GM23248 (cell line): ENCODE measurements at regions not wholly inside any gene's neighbourhood (a gene's known extent, or its start where the extent isn't known, plus 50 kb on each side); places are given as distances from the start of the nearest gene placed in this dataset.
A peak's percentile ranks its signal among the peaks of the same experiment; 100 is the strongest.

Experiments used
- DNase-seq: peaks from one replicate; pipeline ENCODE4 v3.0.0-alpha.2; 2015
- H2AFZ ChIP-seq: fragments of 200-600 bp; sonication (generic); 2 replicates; pipeline ENCODE4 v1.6.1; 2016; ENCODE audit warnings: antibody characterized with exemption
- H3F3A ChIP-seq: fragments of 200-600 bp; sonication (generic); 2 replicates; pipeline ENCODE4 v1.6.1; 2016; ENCODE audit warnings: mild to moderate bottlenecking, antibody characterized with exemption, mixed run types; ENCODE audit not compliant: insufficient read depth
- H3K27ac ChIP-seq: fragments of 200-600 bp; sonication (generic); 2 replicates; pipeline ENCODE4 v1.5.1; 2016; ENCODE audit warnings: mild to moderate bottlenecking
- H3K27me3 ChIP-seq: fragments of 200-600 bp; sonication (generic); replicated peaks from 2 replicates; pipeline ENCODE4 v1.6.1; 2016; ENCODE audit warnings: mild to moderate bottlenecking; ENCODE audit not compliant: insufficient read depth
- H3K36me3 ChIP-seq: fragments of 200-600 bp; sonication (generic); 2 replicates; pipeline ENCODE4 v1.6.1; 2016; ENCODE audit warnings: low read depth, mild to moderate bottlenecking
- H3K4me1 ChIP-seq: fragments of 200-600 bp; sonication (generic); 2 replicates; pipeline ENCODE4 v1.6.1; 2016; ENCODE audit warnings: mild to moderate bottlenecking; ENCODE audit not compliant: insufficient read depth
- H3K4me2 ChIP-seq: fragments of 200-600 bp; sonication (generic); one replicate; pipeline ENCODE4 v1.6.1; 2016; ENCODE audit warnings: mild to moderate bottlenecking; ENCODE audit not compliant: unreplicated experiment
- H3K4me3 ChIP-seq: fragments of 200-600 bp; sonication (generic); 2 replicates; pipeline ENCODE4 v1.5.1; 2016; ENCODE audit warnings: mild to moderate bottlenecking
- H3K79me2 ChIP-seq: fragments of 200-600 bp; sonication (generic); 2 replicates; pipeline ENCODE4 v1.6.1; 2016; ENCODE audit warnings: mild to moderate bottlenecking; ENCODE audit not compliant: insufficient read depth
- H3K9ac ChIP-seq: fragments of 200-600 bp; sonication (generic); 2 replicates; pipeline ENCODE4 v1.6.1; 2016; ENCODE audit warnings: mild to moderate bottlenecking
- H3K9me2 ChIP-seq: fragments of 200-600 bp; sonication (generic); 2 replicates; pipeline ENCODE4 v1.6.1; 2016; ENCODE audit warnings: mixed run types, mild to moderate bottlenecking, moderate library complexity; ENCODE audit not compliant: insufficient read depth
- H3K9me3 ChIP-seq: fragments of 200-600 bp; sonication (generic); one replicate; pipeline ENCODE4 v1.6.1; 2017; ENCODE audit warnings: low read depth
- H4K20me1 ChIP-seq: fragments of 200-600 bp; sonication (generic); 2 replicates; pipeline ENCODE4 v1.6.0; 2016; ENCODE audit not compliant: insufficient read depth
- EZH2 ChIP-seq: fragments of 200-600 bp; sonication (generic); IDR thresholded peaks from 2 replicates; pipeline ENCODE4 v1.6.1; 2018; ENCODE audit warnings: antibody characterized with exemption, mild to moderate bottlenecking; ENCODE audit not compliant: insufficient read depth, poor library complexity, severe bottlenecking
- EZH2phosphoT487 ChIP-seq: fragments of 200-600 bp; sonication (generic); IDR thresholded peaks from 2 replicates; pipeline ENCODE4 v1.6.1; 2018; ENCODE audit warnings: antibody characterized with exemption, moderate library complexity, mild to moderate bottlenecking, low read depth; ENCODE audit not compliant: insufficient read depth
- WGBS, 2 experiments: methylation state at CpG; one replicate each; pipeline ENCODE4 v1.1.6; 2015 to 2017; ENCODE audit warnings: low lambda C conversion rate in 2 of 2, low coverage in 1 of 2; ENCODE audit errors: missing lambda C conversion rate in 2 of 2; 5-methylcytosine and 5-hydroxymethylcytosine counted together
- in situ Hi-C: fragments of 300-500 bp; cut with MboI; formaldehyde crosslinking; loops from 2 replicates; pipeline ENCODE4 v1.15.0; 2020

DNA sequence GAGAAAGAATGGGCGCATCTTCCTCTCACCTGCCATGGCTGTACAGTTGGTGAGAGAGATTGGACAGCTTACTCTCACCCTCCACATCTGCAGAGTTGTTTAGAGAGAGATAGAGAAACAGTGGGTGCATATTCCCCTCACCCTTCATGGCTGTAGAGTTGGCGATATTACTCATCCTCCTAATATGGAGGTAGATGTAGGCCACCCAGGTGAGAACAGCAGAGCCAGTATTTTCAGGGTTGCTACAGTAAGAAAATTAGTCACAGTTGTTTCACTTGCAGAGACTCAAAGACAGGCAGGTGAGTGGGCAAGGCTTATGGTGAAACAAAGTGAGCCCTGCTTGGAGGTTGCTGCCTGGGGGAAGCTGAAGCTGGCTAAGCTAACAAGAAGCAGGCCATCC, 65.0 kb upstream of the PFKP start:
- H2AFZ ChIP-seq, result no peak overlapping the region
- H3K9ac ChIP-seq, result no peak overlapping the region
- no peaks in the 10 kb centered on the region for H3K9me3 ChIP-seq
- H3K36me3 ChIP-seq, result no peaks in the 10 kb centered on the region
- no peak overlapping the region for H3K4me2 ChIP-seq
- peaks cover 11% of the 10 kb centered on the region for H3K27me3 ChIP-seq
- 56 to 66% methylated on average over 2 of the region's 2 CpGs for WGBS, 2 experiments
- H4K20me1 ChIP-seq, result no peaks in the 10 kb centered on the region
- no peaks in the 10 kb centered on the region for H3K4me1 ChIP-seq
- TF ChIP-seq EZH2, result no peak
- no peak for TF ChIP-seq EZH2phosphoT487
- H3K27ac ChIP-seq, result no peak overlapping the region
- H3F3A ChIP-seq, result no peaks in the 10 kb centered on the region
- H3K4me3 ChIP-seq, result no peak overlapping the region
- no peaks in the 10 kb centered on the region for H3K79me2 ChIP-seq
- no peaks in the 10 kb centered on the region for H3K9me2 ChIP-seq
- in situ Hi-C loops, result no loop called here
- DNase-seq, result no peak

- no peak for DNase-seq
- no peak overlapping the region for H3K4me2 ChIP-seq
- no peaks in the 10 kb centered on the region for H3K9me2 ChIP-seq
- no peak overlapping the region for H2AFZ ChIP-seq
- H3K9me3 ChIP-seq, result no peaks in the 10 kb centered on the region
- no peak overlapping the region for H3K27ac ChIP-seq
- H3K4me3 ChIP-seq, result no peak overlapping the region
- H3K27me3 ChIP-seq, result peaks cover 5% of the 10 kb centered on the region
- no peaks in the 10 kb centered on the region for H3F3A ChIP-seq
- no peaks in the 10 kb centered on the region for H3K36me3 ChIP-seq
- no peaks in the 10 kb centered on the region for H3K4me1 ChIP-seq
- TF ChIP-seq EZH2 (no peak), EZH2phosphoT487 (no peak)
- H3K79me2 ChIP-seq, result no peaks in the 10 kb centered on the region
- 2 to 3% methylated on average over 2 of the region's 2 CpGs for WGBS, 2 experiments
- in situ Hi-C loops, result no loop called here
- H4K20me1 ChIP-seq, result no peaks in the 10 kb centered on the region
- no peak overlapping the region for H3K9ac ChIP-seq
Measured at GRCh38 chr10:3000048-3000447, 67.3 kb upstream of the PFKP start.

DNA sequence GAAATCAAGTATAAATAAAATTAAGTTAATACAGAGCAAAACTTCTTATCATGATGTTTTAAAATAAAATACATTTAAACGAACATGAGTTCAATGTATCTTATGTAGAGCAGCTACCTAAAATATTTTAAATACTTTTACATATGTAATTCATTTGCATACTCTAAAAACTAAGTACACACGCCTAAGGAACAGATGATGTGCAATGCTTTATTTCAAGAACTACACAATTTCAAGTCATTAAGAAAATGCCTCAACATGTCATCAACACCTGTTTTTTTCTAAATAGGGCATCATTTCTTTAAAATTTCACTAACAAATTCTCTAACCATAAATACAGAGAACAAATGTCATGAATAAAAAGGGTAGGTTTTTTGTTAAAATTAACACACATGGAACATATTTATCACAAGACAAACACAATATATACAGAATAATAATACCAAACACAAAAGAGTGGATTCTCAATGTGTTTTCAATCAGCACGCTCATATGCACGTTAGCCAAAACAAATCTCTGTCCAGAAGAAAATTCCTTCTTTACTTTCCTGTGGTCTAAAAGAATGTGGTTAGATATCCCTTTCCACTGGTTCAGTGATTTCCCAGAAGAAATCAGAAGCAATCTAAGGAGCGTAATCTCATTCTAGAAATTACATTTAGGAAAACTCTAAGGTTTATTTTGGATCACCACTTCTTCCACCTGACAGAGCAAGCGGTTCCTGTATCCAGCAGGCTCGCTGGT, 73.0 kb upstream of the PFKP start:
- WGBS, 2 experiments, result 32 to 40% methylated on average over 7 of the region's 7 CpGs
- peak; percentile 32 for DNase-seq

DNA sequence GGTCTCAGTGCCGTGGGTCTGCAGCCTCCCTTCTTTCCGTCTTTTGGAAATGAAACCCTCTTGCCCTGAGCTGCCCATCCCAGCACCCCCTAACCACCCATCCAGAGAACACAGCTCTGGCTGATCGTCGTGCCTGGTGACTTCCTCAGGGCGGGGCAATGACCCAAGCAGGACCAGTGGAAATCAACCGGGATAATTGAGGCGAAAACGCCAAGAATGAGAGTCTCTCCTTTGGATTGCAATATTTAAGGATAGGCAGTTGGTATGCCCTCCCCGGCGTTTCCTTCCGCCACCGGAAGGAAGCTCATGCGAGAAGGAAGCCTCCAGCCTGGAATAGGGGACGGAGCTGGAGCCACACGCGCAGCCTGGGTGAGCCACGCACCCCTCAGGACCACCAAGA, 73.7 kb upstream of the PFKP start:
- Histone ChIP-seq H3K79me2 (no peaks in the 10 kb centered on the region), H3K4me3 (no peak overlapping the region), H3K9me2 (no peaks in the 10 kb centered on the region), H3K27me3 (peaks cover 3% of the 10 kb centered on the region; the same call in 1 of the 2 replicates), H3K9ac (no peak overlapping the region), H3K27ac (no peak overlapping the region), H2AFZ (no peak overlapping the region), H3K36me3 (no peaks in the 10 kb centered on the region), H3F3A (no peaks in the 10 kb centered on the region), H3K4me2 (no peak overlapping the region), H3K4me1 (no peaks in the 10 kb centered on the region), H3K9me3 (no peaks in the 10 kb centered on the region), H4K20me1 (no peaks in the 10 kb centered on the region)
- DNase-seq, result no peak
- in situ Hi-C loops, result no loop called here
- WGBS, 2 experiments, result 73% methylated on average over 17 of the region's 17 CpGs
- TF ChIP-seq EZH2 (no peak), EZH2phosphoT487 (no peak)

More for the DNA sequence above, 73.0 kb upstream of the PFKP start:
- Histone ChIP-seq H3K9ac (no peak overlapping the region), H3K27ac (no peak overlapping the region), H3K36me3 (no peaks in the 10 kb centered on the region), H3K4me1 (no peaks in the 10 kb centered on the region), H3K79me2 (no peaks in the 10 kb centered on the region), H3K27me3 (peaks cover 8% of the 10 kb centered on the region; the same call in 1 of the 2 replicates), H3F3A (no peaks in the 10 kb centered on the region), H2AFZ (no peak overlapping the region), H4K20me1 (no peaks in the 10 kb centered on the region), H3K4me3 (no peak overlapping the region), H3K9me3 (no peaks in the 10 kb centered on the region), H3K4me2 (no peak overlapping the region), H3K9me2 (no peaks in the 10 kb centered on the region)
- in situ Hi-C loops, result no loop called here
- TF ChIP-seq EZH2 (no peak), EZH2phosphoT487 (no peak)
